Thyroid gland (tissue), 4 donors: ENCODE measurements at regions not wholly inside any gene's neighbourhood (a gene's known extent, or its start where the extent isn't known, plus 50 kb on each side); places are given as distances from the start of the nearest gene placed in this dataset.

Source experiments
- DNase-seq, 2 donors: peaks; one replicate each; pipeline ENCODE4 v3.0.0-alpha.2; 2019
- H3K27ac ChIP-seq, 3 donors: fragments of 200-600 bp; sonication (generic); 1 replicate in 2 of 3; 2 replicates in 1 of 3; pipeline ENCODE4 v1.5.1; 2016 to 2019; ENCODE audit warnings: mild to moderate bottlenecking in 1 of 3, moderate library complexity in 1 of 3
- H3K27me3 ChIP-seq: fragments of 200-600 bp; sonication (generic); one replicate; pipeline ENCODE4 v1.5.1; 2019
- H3K36me3 ChIP-seq, 2 donors: fragments of 200-600 bp; sonication (generic); one replicate each; pipeline ENCODE4 v1.5.1; 2016 to 2019
- H3K4me1 ChIP-seq, 2 donors: fragments of 200-600 bp; sonication (generic); one replicate each; pipeline ENCODE4 v1.5.1; 2017 to 2019
- H3K4me3 ChIP-seq, 3 donors: fragments of 200-600 bp; sonication (generic); replicated peaks in 1 of 3; 1 replicate in 2 of 3; 2 replicates in 1 of 3; pipeline ENCODE4 v1.5.1; 2016; ENCODE audit warnings: mild to moderate bottlenecking in 1 of 3
- H3K9me3 ChIP-seq: fragments of 200-600 bp; sonication (generic); one replicate; pipeline ENCODE4 v1.5.1; 2017
- POLR2A ChIP-seq, 2 donors: fragments of 450-650 bp; IDR thresholded peaks; one replicate each; pipeline ENCODE4 v1.6.1; 2017; ENCODE audit warnings: antibody characterized with exemption in 2 of 2, mild to moderate bottlenecking in 2 of 2, moderate library complexity in 1 of 2
- WGBS, 2 donors: methylation state at CpG; one replicate each; pipeline ENCODE4 v1.1.5; 2017; 5-methylcytosine and 5-hydroxymethylcytosine counted together
- intact Hi-C: fragments of 100-400 bp; cut with DNase I; formaldehyde crosslinking; loops from one replicate; pipeline ENCODE4 v1.15.1; 2023
- TF ChIP-seq, protein P1 (sequence below), 6 experiments: fragments of 200-600 bp in 3 of 6; fragments of 450-650 bp in 3 of 6; sonication (generic) in 3 of 6; IDR thresholded peaks; one replicate each; pipeline ENCODE4 v1.5.1; 2016 to 2019; ENCODE audit warnings: antibody characterized with exemption in 6 of 6, mild to moderate bottlenecking in 2 of 6, inconsistent platforms in 1 of 6, moderate library complexity in 1 of 6

DNA sequence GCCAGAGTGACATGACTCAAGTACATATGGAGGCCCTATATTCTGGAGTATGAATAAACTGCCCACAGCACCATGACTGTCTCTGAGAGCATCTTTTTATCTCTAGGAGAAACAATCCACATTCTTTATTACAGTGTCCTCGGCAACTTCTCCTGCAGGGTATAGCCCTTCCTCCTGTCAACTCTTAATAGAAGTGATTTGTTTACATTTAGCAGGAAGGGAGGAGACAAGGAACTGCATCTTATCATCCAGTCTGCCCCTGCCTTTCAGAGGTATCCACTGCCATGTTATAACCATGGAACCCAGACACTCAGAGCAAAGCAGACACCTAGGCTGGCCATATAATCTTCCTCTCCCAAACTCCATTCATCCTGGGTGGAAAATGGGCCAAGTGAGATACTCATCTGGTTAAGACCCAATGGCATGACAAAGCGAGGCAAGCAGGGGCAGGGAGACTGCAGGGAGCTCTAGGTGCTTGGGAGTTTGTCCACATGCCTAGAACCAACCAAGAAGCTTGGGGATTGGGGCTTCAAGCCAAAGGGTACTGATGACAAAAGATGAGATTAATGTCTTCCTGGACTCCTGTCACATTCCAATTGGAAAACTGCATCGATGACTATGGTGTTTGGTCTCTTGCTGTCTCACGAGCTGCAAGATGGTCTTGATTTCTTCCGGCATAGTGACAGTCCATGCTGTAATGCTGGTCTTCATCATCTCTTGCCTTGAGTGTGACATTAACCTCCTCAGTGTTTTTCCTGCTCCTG lies 620.5 kb upstream of the KLF4 start:
- TF ChIP-seq POLR2A (IDR thresholded peaks at IDR 0.05): no peak
- TF ChIP-seq, protein P1, sequence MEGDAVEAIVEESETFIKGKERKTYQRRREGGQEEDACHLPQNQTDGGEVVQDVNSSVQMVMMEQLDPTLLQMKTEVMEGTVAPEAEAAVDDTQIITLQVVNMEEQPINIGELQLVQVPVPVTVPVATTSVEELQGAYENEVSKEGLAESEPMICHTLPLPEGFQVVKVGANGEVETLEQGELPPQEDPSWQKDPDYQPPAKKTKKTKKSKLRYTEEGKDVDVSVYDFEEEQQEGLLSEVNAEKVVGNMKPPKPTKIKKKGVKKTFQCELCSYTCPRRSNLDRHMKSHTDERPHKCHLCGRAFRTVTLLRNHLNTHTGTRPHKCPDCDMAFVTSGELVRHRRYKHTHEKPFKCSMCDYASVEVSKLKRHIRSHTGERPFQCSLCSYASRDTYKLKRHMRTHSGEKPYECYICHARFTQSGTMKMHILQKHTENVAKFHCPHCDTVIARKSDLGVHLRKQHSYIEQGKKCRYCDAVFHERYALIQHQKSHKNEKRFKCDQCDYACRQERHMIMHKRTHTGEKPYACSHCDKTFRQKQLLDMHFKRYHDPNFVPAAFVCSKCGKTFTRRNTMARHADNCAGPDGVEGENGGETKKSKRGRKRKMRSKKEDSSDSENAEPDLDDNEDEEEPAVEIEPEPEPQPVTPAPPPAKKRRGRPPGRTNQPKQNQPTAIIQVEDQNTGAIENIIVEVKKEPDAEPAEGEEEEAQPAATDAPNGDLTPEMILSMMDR (IDR thresholded peaks at IDR 0.05): no peak
- Histone ChIP-seq H3K9me3 (no peaks in the 10 kb centered on the region), H3K4me3 (no peak overlapping the region), H3K4me1 (no peaks in the 10 kb centered on the region), H3K27me3 (no peaks in the 10 kb centered on the region), H3K27ac (no peak overlapping the region), H3K36me3 (no peaks in the 10 kb centered on the region)
- DNase-seq: no peak
- WGBS, 2 donors: 86 to 89% methylated on average over 5 of the region's 5 CpGs
- intact Hi-C loops: no loop called here

DNA sequence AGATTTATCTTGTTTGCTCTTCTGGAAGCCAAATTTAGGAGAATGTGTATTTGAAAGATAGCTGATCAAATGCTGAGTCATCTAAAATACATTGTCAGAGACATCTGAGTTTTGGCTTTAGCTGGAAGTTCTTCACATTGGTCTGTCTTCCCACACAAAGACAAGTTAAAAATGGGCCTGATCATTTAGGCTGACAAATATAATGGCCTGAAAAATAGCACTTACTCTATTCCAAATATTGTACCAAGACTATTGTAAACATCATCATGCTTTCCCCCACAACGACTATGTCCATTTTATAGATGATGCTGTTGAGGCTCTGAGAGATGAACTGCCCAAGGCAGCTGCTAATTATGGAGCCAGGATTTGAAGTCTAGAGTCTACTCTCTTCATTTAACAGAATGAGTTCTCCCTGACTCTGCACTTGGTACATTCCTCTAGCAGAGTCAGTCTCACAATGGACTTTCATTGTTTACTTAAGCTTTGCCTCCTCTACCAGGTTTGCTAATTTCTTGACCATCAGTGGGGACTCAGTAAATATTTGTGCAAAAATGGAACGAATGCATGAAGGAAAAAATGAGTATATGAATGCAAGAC lies 619.4 kb upstream of the KLF4 start:
- no peak overlapping the region for H3K27ac ChIP-seq
- TF ChIP-seq, protein P1 (IDR thresholded peaks at IDR 0.05): no peak
- no peak for TF ChIP-seq POLR2A (IDR thresholded peaks at IDR 0.05)
- WGBS, 2 donors: 70 to 71% methylated on average over 2 of the region's 2 CpGs

DNA sequence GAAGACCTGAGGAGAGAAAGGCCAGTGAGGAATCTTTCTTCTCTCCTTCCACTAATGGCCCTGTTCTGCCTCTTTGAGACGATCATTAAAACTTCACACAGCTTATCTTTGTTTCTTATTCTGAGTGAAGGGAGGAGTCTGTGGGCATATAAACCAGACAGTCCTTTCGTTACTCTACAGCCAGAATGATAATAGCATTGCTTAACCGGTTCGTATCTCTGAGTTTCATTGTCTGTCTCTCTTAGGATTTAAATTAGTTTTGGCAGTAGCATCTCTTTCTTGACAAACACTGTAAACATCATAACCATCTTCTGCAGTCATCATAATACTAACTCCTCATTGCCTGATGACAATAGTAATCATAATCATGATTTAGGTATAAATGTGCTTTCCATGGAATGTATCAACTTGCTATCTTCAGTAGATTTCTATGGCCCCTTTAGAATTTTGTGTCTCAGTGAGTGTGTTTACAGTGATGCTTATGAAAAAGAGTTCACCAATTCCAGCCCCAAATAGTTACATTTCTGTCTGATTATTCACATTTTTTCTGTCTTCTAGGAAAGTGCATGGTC lies 618.8 kb upstream of the KLF4 start:
- no peaks in the 10 kb centered on the region for H3K27me3 ChIP-seq
- H3K36me3 ChIP-seq: no peaks in the 10 kb centered on the region
- 59 to 61% methylated on average over 4 of the region's 4 CpGs for WGBS, 2 donors
- TF ChIP-seq POLR2A (IDR thresholded peaks at IDR 0.05): no peak
- TF ChIP-seq, protein P1 (IDR thresholded peaks at IDR 0.05): no peak
- H3K4me3 ChIP-seq: no peak overlapping the region
- H3K4me1 ChIP-seq: no peaks in the 10 kb centered on the region
- DNase-seq: no peak
- intact Hi-C loops: no loop called here
- no peak overlapping the region for H3K27ac ChIP-seq
- H3K9me3 ChIP-seq: no peaks in the 10 kb centered on the region

More for the DNA sequence above, 619.4 kb upstream of the KLF4 start:
- H3K9me3 ChIP-seq: no peaks in the 10 kb centered on the region
- H3K4me3 ChIP-seq: no peak overlapping the region
- intact Hi-C loops: no loop called here
- no peaks in the 10 kb centered on the region for H3K36me3 ChIP-seq
- H3K27me3 ChIP-seq: no peaks in the 10 kb centered on the region
- no peak for DNase-seq
- H3K4me1 ChIP-seq: no peaks in the 10 kb centered on the region

DNA sequence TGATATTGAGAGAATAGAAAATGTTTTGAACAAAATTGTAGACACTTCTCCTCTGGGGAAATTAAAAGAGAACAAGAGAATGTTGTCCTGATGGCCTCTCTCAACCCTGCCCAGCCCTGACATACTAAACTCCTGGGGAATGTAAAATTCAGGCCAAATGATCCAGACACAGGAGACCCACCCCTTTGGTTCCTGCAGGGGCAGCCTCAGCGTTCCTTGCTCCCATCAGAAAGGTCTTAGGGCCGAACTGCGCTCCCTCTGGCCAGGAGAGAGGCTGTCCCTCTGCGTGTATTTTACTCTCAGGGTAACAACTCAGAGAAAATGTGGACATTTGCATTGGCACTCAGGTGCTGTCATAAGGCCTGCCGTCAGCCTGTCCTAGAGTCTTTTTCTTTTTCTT lies 616.3 kb upstream of the KLF4 start:
- H3K4me3 ChIP-seq: no peak overlapping the region
- DNase-seq: no peak
- no peaks in the 10 kb centered on the region for H3K36me3 ChIP-seq
- WGBS, 2 donors: 49 to 63% methylated on average over 4 to 5 of the region's 5 CpGs
- intact Hi-C loops: no loop called here
- H3K27ac ChIP-seq: no peak overlapping the region
- H3K27me3 ChIP-seq: no peaks in the 10 kb centered on the region
- TF ChIP-seq, protein P1 (IDR thresholded peaks at IDR 0.05): no peak
- TF ChIP-seq POLR2A (IDR thresholded peaks at IDR 0.05): no peak
- H3K9me3 ChIP-seq: no peaks in the 10 kb centered on the region
- H3K4me1 ChIP-seq: no peaks in the 10 kb centered on the region

DNA sequence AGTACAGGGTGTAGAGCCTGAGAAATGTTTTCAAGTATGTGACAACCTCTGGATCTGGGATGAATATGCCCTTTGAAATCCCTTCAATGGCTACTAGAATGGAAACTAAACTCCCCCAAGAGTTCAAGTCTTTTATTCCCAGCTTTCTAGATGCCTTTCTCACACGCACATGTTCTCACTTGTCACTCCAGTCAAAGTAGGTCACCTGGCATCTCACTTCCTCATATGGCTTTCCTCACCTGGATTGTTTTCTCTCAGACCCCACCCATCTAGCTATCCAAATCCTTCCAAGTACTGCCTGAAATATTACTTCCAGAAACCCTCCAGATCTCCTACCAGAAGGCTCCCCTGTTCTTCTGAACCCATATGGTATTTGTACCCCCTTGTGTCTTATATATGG lies 615.4 kb upstream of the KLF4 start:
- Histone ChIP-seq H3K27ac (no peak overlapping the region), H3K4me1 (no peaks in the 10 kb centered on the region), H3K4me3 (no peak overlapping the region), H3K36me3 (no peaks in the 10 kb centered on the region), H3K27me3 (no peaks in the 10 kb centered on the region), H3K9me3 (no peaks in the 10 kb centered on the region)
- DNase-seq: no peak
- intact Hi-C loops: no loop called here
- no peak for TF ChIP-seq POLR2A (IDR thresholded peaks at IDR 0.05)
- TF ChIP-seq, protein P1 (IDR thresholded peaks at IDR 0.05): no peak
- WGBS, 2 donors: 85 to 97% methylated on average over 1 of the region's 1 CpG
